ENCODE measurements at regions not wholly inside any gene's neighbourhood (a gene's known extent, or its start where the extent isn't known, plus 50 kb on each side); places are given as distances from the start of the nearest gene placed in this dataset.

- H3K27ac ChIP-seq: no peak overlapping the region
- TF ChIP-seq ZFX (IDR thresholded peaks at IDR 0.05): no peak
- TF ChIP-seq CTCF (conservative IDR thresholded peaks at IDR 0.05): no peak
Measured at GRCh38 chr4:115437739-115438138, 324.3 kb upstream of the NDST4 start.

- TF ChIP-seq ZFX (IDR thresholded peaks at IDR 0.05): no peak
- no peak for TF ChIP-seq CTCF (conservative IDR thresholded peaks at IDR 0.05)
- H3K27ac ChIP-seq: no peak overlapping the region
Measured at GRCh38 chr4:115433491-115433890, 320.1 kb upstream of the NDST4 start.

GRCh38 chr4:115430024-115430423, 316.6 kb upstream of the NDST4 start:
- TF ChIP-seq CTCF (conservative IDR thresholded peaks at IDR 0.05) (no peak), ZFX (IDR thresholded peaks at IDR 0.05) (no peak)

GRCh38 chr4:115428455-115428854, 315.0 kb upstream of the NDST4 start:
- no peak overlapping the region for H3K27ac ChIP-seq

More at GRCh38 chr4:115430024-115430423, 316.6 kb upstream of the NDST4 start:
- H3K27ac ChIP-seq: no peak overlapping the region

GRCh38 chr4:115424852-115425251, 311.4 kb upstream of the NDST4 start:
- TF ChIP-seq ZFX (IDR thresholded peaks at IDR 0.05) (no peak), CTCF (conservative IDR thresholded peaks at IDR 0.05) (no peak)
- no peak overlapping the region for H3K27ac ChIP-seq

More at GRCh38 chr4:115428455-115428854, 315.0 kb upstream of the NDST4 start:
- no peak for TF ChIP-seq ZFX (IDR thresholded peaks at IDR 0.05)
- TF ChIP-seq CTCF (conservative IDR thresholded peaks at IDR 0.05): no peak

- H3K27ac ChIP-seq: no peak overlapping the region
- TF ChIP-seq ZFX (IDR thresholded peaks at IDR 0.05): no peak
- no peak for TF ChIP-seq CTCF (conservative IDR thresholded peaks at IDR 0.05)
Measured at GRCh38 chr4:115418635-115419396, 305.4 kb upstream of the NDST4 start.

GRCh38 chr4:115396034-115396433, 282.6 kb upstream of the NDST4 start:
- H3K27ac ChIP-seq: no peak overlapping the region
- no peak for TF ChIP-seq ZFX (IDR thresholded peaks at IDR 0.05)
- TF ChIP-seq CTCF (conservative IDR thresholded peaks at IDR 0.05): no peak

Data from C4-2B (cell line).